Pancreas (tissue), 10 donors: ENCODE measurements at regions not wholly inside any gene's neighbourhood (a gene's known extent, or its start where the extent isn't known, plus 50 kb on each side); places are given as distances from the start of the nearest gene placed in this dataset.

Source experiments
- ATAC-seq, 4 donors: fragments of 200-7000 bp; cut with Tn5 transposase; one replicate each; pipeline versions ENCODE4 v1.8.0 to v1.9.1; 2020; ENCODE audit warnings: mild to moderate bottlenecking in 4 of 4, moderate library complexity in 4 of 4
- DNase-seq, 6 donors: peaks; one replicate each; pipeline ENCODE4 v3.0.0-alpha.2; 2020
- FAIRE-seq: peaks from 2 replicates; lab custom pipeline; 2012; peaks lifted over from hg19 to GRCh38; lab: Jason Lieb, UNC
- H3K27ac ChIP-seq, 4 donors: fragments of 200-600 bp; sonication (generic); 1 replicate in 3 of 4; 2 replicates in 1 of 4; pipeline versions ENCODE4 v1.5.0 to v1.8.0; 2020
- H3K27me3 ChIP-seq, 4 donors: fragments of 200-600 bp; one replicate each; pipeline ENCODE4 v1.8.0; 2021
- H3K36me3 ChIP-seq, 3 donors: fragments of 200-600 bp; sonication (generic) in 1 of 3; one replicate each; pipeline versions ENCODE4 v1.5.0 to v1.8.0; 2020 to 2021
- H3K4me1 ChIP-seq, 3 donors: fragments of 200-600 bp; one replicate each; pipeline ENCODE4 v1.8.0; 2021
- H3K4me3 ChIP-seq, 4 donors: fragments of 200-600 bp; sonication (generic) in 2 of 4; one replicate each; pipeline versions ENCODE4 v1.5.0 to v1.8.0; 2020 to 2021
- H3K9me3 ChIP-seq, 4 donors: fragments of 200-600 bp; one replicate each; pipeline ENCODE4 v1.8.0; 2021
- WGBS, 2 donors: extraction: QIAGEN DNeasy Blood & Tissue Kit; methylation state at CpG; one replicate each; pipeline ENCODE4 v1.1.7; 2013; 5-methylcytosine and 5-hydroxymethylcytosine counted together
- intact Hi-C, 3 donors: fragments of 100-400 bp; cut with DNase I; formaldehyde crosslinking; loops; one replicate each; pipeline versions ENCODE4 v1.11.1 to v1.14.2; 2022
- TF ChIP-seq, protein P1 (sequence below), 4 donors: fragments of 200-600 bp; sonication (generic) in 3 of 4; IDR thresholded peaks; one replicate each; pipeline versions ENCODE4 v1.5.0 to v1.8.0; 2021; ENCODE audit warnings: antibody characterized with exemption in 4 of 4
- donor health status: healthy with polysubstance abuse.
- donor health status: DM: no; HTN: no; CAD: no; lungs with moderate emphysema.
- donor health status: DM: no; HTN: no; CAD: no.
- donor health status: control.
- donor health status: control.
- donor health status: Bipolar disorder and iron deficiency.
- donor health status: DM: yes; HTN: yes; CAD: no.
- donor health status: DM: no; HTN: no; CAD: no.
- donor health status: DM: no; HTN: no; CAD: no.
- donor health status: DM: yes; HTN: yes; CAD: no.

DNA sequence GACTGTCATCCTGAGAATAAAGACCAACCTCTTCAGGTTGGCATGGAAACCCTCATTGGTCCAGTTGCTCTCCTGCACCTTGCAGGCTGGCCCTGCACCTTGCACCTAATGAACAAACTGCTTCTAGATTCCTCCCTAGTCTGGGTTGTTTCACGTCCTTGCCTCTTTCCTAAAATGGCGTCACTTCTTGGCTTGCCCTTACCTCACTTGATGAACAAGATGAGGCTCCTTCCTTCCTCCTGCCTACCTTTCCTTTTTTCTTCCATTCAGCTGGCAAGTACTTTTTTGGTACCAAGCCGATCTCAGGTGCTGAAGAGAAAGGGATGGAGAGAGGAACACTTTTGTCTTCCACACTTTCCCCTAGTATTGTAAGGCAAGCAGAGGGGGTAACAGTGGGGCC is 74.5 kb downstream of the MYCN start:
- ATAC-seq (no peak), DNase-seq (no peak), FAIRE-seq (no peak)
- H3K27me3 ChIP-seq = no peaks in the 10 kb centered on the region
- no peak overlapping the region for H3K4me3 ChIP-seq
- no peaks in the 10 kb centered on the region for H3K4me1 ChIP-seq
- H3K9me3 ChIP-seq = no peaks in the 10 kb centered on the region
- 75 to 83% methylated on average over 3 of the region's 3 CpGs for WGBS, 2 donors
- intact Hi-C loops = no loop called here
- H3K27ac ChIP-seq = no peak overlapping the region
- H3K36me3 ChIP-seq = no peaks in the 10 kb centered on the region
- TF ChIP-seq, protein P1, sequence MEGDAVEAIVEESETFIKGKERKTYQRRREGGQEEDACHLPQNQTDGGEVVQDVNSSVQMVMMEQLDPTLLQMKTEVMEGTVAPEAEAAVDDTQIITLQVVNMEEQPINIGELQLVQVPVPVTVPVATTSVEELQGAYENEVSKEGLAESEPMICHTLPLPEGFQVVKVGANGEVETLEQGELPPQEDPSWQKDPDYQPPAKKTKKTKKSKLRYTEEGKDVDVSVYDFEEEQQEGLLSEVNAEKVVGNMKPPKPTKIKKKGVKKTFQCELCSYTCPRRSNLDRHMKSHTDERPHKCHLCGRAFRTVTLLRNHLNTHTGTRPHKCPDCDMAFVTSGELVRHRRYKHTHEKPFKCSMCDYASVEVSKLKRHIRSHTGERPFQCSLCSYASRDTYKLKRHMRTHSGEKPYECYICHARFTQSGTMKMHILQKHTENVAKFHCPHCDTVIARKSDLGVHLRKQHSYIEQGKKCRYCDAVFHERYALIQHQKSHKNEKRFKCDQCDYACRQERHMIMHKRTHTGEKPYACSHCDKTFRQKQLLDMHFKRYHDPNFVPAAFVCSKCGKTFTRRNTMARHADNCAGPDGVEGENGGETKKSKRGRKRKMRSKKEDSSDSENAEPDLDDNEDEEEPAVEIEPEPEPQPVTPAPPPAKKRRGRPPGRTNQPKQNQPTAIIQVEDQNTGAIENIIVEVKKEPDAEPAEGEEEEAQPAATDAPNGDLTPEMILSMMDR (IDR thresholded peaks at IDR 0.05) = no peak

DNA sequence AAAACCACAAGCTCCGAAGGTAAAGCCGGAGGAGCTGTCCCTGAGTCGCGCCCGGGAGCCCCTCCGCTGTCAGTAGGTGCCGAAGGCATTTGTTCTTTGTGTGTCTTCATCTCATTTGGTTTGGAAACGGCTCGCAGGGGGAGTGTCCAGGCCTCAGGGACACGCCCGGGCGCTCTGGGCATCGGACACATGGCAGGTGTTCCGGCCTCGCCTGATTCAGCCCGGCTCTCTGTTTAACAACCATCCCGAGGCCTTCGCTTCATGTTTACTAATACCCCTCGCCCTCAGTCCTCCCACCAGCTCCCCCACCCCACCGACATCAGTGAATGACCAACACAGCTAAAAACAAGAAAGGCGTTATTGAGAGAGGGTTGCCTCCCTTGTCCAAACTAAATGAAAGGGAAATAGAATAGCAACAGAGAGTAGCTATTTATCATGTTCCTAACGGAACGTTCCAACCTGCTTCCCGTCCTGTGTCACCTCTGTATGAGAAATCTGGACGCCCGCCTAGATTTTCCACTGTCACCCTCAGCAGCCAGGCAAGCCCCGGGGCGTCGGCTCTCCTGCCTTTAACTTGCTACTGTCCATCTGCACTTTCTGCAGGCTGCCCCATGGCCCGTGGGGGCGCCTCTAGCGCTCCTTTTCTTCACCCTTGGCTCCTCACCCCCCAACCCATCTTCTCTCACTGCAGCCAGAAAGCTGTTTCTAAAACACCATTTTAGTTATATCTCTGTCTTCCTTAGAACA is 73.9 kb downstream of the MYCN start:
- no peak for FAIRE-seq
- Histone ChIP-seq H3K4me1 (no peaks in the 10 kb centered on the region), H3K27me3 (no peaks in the 10 kb centered on the region), H3K36me3 (no peaks in the 10 kb centered on the region), H3K9me3 (no peaks in the 10 kb centered on the region), H3K4me3 (no peak overlapping the region), H3K27ac (no peak overlapping the region)
- 18 to 24% methylated on average over 32 of the region's 32 CpGs for WGBS, 2 donors
- intact Hi-C loops = no loop called here
- ATAC-seq = peak in 3 of 4 donors; percentile 40 to 46 (median 42)
- TF ChIP-seq, protein P1 (IDR thresholded peaks at IDR 0.05) = no peak
- no peak for DNase-seq

DNA sequence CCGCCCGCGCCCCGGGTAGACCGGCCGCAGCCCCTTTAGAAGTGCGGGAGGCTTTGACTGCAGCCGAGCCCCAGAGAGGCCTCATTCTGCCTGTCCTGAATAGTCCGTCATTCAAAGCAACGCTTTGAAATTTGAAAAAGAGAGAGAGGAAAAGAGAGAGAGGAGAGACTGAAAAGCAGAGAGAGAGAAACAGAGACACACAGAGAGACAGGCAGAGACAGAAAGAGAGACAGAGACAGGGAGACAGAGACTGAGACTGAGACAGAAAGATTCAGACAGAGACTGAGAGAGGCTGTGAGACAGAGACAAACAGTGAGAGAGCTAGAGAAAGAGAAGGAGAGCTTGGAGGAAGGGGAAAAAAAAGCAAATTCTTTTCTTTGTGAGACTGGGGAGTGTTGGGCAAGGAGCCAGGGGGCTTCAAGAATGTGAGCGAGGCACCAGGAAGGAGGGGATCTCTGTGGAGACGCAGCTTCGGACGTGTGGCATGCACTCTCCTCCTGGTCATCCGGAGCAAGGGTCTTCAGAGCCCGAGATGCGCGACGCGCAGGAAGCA is 73.1 kb downstream of the MYCN start:
- intact Hi-C loops = no loop called here
- no peak overlapping the region for H3K4me3 ChIP-seq
- no peaks in the 10 kb centered on the region for H3K36me3 ChIP-seq
- FAIRE-seq = no peak
- no peak overlapping the region for H3K27ac ChIP-seq
- no peaks in the 10 kb centered on the region for H3K27me3 ChIP-seq
- no peak for ATAC-seq
- TF ChIP-seq, protein P1 (IDR thresholded peaks at IDR 0.05) = no peak
- 28 to 31% methylated on average over 20 of the region's 20 CpGs for WGBS, 2 donors
- no peaks in the 10 kb centered on the region for H3K4me1 ChIP-seq
- no peak for DNase-seq
- H3K9me3 ChIP-seq = no peaks in the 10 kb centered on the region

DNA sequence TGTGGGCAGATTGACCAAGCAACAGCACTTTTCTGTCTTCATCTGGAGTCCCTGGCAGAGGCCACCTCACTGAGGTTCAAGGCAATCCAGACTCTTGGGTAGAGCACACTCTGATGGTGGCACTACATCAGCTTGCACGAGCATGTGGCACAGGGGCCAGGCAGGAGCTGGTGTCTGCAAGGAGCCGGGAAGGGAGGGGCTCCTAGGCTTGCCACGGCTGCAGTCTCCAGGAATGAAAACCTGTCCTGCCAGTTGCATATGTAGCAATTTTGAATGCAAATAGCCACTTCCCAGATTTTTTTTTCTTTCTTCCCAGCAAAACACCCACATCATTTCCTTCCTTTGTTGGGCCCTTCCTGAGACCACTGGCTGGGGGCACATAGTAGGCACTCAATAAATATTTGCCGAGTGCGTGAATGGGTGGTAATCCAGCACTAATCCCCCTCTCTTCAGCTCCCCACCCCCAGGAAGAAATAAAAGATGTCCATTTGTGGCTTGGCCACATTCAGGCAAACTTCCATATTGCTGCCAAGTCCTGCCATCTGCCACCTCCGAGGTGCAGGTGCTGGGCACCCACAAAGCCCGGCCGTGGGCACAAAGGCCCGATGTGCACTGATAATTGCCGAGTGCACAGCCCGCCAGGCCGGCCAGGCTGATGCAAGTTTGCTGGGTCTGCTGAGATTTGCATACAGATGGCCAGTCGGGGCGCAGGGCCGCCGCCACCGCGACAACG is 72.4 kb downstream of the MYCN start:
- FAIRE-seq (no peak), ATAC-seq (peak in 3 of 4 donors; percentile 49 to 76 (median 67)), DNase-seq (no peak)
- no peaks in the 10 kb centered on the region for H3K9me3 ChIP-seq
- intact Hi-C loops = no loop called here
- H3K4me1 ChIP-seq = no peaks in the 10 kb centered on the region
- no peak overlapping the region for H3K27ac ChIP-seq
- TF ChIP-seq, protein P1 (IDR thresholded peaks at IDR 0.05) = no peak
- no peaks in the 10 kb centered on the region for H3K27me3 ChIP-seq
- H3K36me3 ChIP-seq = no peaks in the 10 kb centered on the region
- 4 to 12% methylated on average over 19 of the region's 19 CpGs for WGBS, 2 donors
- no peak overlapping the region for H3K4me3 ChIP-seq
